ENCODE measurements at regions not wholly inside any gene's neighbourhood (a gene's known extent, or its start where the extent isn't known, plus 50 kb on each side); places are given as distances from the start of the nearest gene placed in this dataset.

DNA sequence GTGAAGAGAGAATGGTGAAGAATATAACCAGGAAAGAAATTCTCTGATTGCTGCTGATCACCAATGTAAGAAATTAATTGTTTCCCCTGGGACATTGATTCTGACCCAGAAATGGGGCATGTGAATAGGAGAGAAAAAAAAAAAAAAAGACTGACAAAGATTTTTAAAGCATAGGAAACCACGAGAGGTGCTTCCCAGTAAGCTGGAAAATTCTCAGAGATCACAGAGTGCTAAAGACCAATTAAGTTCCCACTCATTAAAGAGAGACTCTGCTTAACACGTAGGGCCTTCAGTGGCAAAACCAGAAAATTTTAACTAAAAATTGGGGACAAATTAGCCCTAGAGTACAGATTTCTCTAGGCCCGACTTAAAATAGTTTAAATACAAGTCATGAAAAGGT is 604.4 kb downstream of the ARAP2 start:
- Histone ChIP-seq H3K36me3 (ENCODE audit: insufficient read depth, low read length) (no peaks in the 10 kb centered on the region), H3K4me2 (ENCODE audit: low read depth, low read length, poor library complexity, severe bottlenecking) (no peak overlapping the region), H3K4me3 (ENCODE audit: low read length, poor library complexity, severe bottlenecking) (no peak overlapping the region), H3K9me2 (replicated peaks; ENCODE audit: low read depth, low read length) (no peaks in the 10 kb centered on the region), H3K4me1 (ENCODE audit: insufficient read depth, low read length, poor library complexity, severe bottlenecking) (no peaks in the 10 kb centered on the region), H3K79me2 (ENCODE audit: insufficient read depth, low read length) (no peaks in the 10 kb centered on the region), H4K20me1 (ENCODE audit: insufficient read depth, low read length, poor library complexity, severe bottlenecking) (no peaks in the 10 kb centered on the region), H3K9me3 (ENCODE audit: insufficient read depth, low read depth, low read length) (no peaks in the 10 kb centered on the region), H3K27me3 (ENCODE audit: insufficient read depth, low read length, poor library complexity, severe bottlenecking) (no peaks in the 10 kb centered on the region), H2AFZ (ENCODE audit: low read length) (no peak overlapping the region), H3K9ac (ENCODE audit: low read depth, low read length, poor library complexity, severe bottlenecking) (no peak overlapping the region), H3F3A (ENCODE audit: low read depth) (no peaks in the 10 kb centered on the region)
- TF ChIP-seq EZH2phosphoT487 (IDR thresholded peaks at IDR 0.05; ENCODE audit: borderline replicate concordance): no peak
- TF ChIP-seq, protein P1, sequence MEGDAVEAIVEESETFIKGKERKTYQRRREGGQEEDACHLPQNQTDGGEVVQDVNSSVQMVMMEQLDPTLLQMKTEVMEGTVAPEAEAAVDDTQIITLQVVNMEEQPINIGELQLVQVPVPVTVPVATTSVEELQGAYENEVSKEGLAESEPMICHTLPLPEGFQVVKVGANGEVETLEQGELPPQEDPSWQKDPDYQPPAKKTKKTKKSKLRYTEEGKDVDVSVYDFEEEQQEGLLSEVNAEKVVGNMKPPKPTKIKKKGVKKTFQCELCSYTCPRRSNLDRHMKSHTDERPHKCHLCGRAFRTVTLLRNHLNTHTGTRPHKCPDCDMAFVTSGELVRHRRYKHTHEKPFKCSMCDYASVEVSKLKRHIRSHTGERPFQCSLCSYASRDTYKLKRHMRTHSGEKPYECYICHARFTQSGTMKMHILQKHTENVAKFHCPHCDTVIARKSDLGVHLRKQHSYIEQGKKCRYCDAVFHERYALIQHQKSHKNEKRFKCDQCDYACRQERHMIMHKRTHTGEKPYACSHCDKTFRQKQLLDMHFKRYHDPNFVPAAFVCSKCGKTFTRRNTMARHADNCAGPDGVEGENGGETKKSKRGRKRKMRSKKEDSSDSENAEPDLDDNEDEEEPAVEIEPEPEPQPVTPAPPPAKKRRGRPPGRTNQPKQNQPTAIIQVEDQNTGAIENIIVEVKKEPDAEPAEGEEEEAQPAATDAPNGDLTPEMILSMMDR (conservative IDR thresholded peaks at IDR 0.05; ENCODE audit: low read length): no peak

DNA sequence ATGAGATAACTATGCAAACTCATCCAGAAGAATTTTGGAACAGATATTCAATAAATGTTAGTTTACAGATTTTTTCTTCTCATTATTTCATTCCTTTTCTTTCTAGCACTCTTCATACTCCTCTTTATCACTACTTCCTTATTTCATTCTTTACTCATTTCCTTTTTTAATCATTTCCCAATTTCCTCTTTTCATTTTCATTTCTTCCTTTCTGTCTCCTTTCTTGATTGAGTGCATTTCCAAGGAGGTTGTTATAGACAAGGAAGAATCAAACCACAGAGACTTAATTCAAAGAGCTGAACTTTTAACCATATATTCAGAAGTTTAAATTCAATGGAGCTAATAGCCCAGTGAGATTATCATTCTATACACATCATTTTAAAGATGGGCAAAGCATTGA is 600.7 kb downstream of the ARAP2 start:
- H3K9me2 ChIP-seq (replicated peaks; ENCODE audit: low read depth, low read length): no peaks in the 10 kb centered on the region
- H4K20me1 ChIP-seq (ENCODE audit: insufficient read depth, low read length, poor library complexity, severe bottlenecking): no peaks in the 10 kb centered on the region
- no peaks in the 10 kb centered on the region for H3K4me1 ChIP-seq (ENCODE audit: insufficient read depth, low read length, poor library complexity, severe bottlenecking)
- H3K27me3 ChIP-seq (ENCODE audit: insufficient read depth, low read length, poor library complexity, severe bottlenecking): no peaks in the 10 kb centered on the region
- no peak overlapping the region for H3K4me2 ChIP-seq (ENCODE audit: low read depth, low read length, poor library complexity, severe bottlenecking)
- H2AFZ ChIP-seq (ENCODE audit: low read length): no peak overlapping the region
- no peak overlapping the region for H3K9ac ChIP-seq (ENCODE audit: low read depth, low read length, poor library complexity, severe bottlenecking)
- no peak for TF ChIP-seq EZH2phosphoT487 (IDR thresholded peaks at IDR 0.05; ENCODE audit: borderline replicate concordance)
- TF ChIP-seq, protein P1 (conservative IDR thresholded peaks at IDR 0.05; ENCODE audit: low read length): no peak
- no peaks in the 10 kb centered on the region for H3K9me3 ChIP-seq (ENCODE audit: insufficient read depth, low read depth, low read length)
- no peaks in the 10 kb centered on the region for H3K36me3 ChIP-seq (ENCODE audit: insufficient read depth, low read length)
- H3F3A ChIP-seq (ENCODE audit: low read depth): no peaks in the 10 kb centered on the region
- no peak overlapping the region for H3K4me3 ChIP-seq (ENCODE audit: low read length, poor library complexity, severe bottlenecking)
- no peaks in the 10 kb centered on the region for H3K79me2 ChIP-seq (ENCODE audit: insufficient read depth, low read length)

DNA sequence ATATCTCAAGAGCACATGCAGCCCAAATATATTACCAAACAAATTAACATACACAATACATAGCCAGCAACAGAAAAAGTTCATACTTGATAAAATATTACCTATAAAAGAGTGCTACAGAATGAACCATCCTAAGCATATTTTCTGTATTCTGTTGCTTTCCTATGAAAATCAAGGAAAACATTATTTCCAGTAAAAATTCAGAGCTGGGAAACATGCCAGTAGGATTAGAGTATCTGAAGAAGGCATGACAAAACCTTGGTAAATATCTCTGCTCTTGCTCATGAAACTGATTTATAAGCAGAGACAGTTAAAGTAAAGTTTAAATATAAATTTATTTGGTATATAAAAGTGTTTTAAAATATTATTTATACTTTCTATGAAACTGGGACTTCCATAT is 599.7 kb downstream of the ARAP2 start:
- TF ChIP-seq, protein P1 (conservative IDR thresholded peaks at IDR 0.05; ENCODE audit: low read length): no peak
- TF ChIP-seq EZH2phosphoT487 (IDR thresholded peaks at IDR 0.05; ENCODE audit: borderline replicate concordance): no peak
- H3K36me3 ChIP-seq (ENCODE audit: insufficient read depth, low read length): no peaks in the 10 kb centered on the region

More for the DNA sequence above, 599.7 kb downstream of the ARAP2 start:
- Histone ChIP-seq H3K9ac (ENCODE audit: low read depth, low read length, poor library complexity, severe bottlenecking) (no peak overlapping the region), H3K4me1 (ENCODE audit: insufficient read depth, low read length, poor library complexity, severe bottlenecking) (no peaks in the 10 kb centered on the region), H4K20me1 (ENCODE audit: insufficient read depth, low read length, poor library complexity, severe bottlenecking) (no peaks in the 10 kb centered on the region), H3K9me2 (replicated peaks; ENCODE audit: low read depth, low read length) (no peaks in the 10 kb centered on the region), H3F3A (ENCODE audit: low read depth) (no peaks in the 10 kb centered on the region), H2AFZ (ENCODE audit: low read length) (no peak overlapping the region), H3K4me3 (ENCODE audit: low read length, poor library complexity, severe bottlenecking) (no peak overlapping the region), H3K79me2 (ENCODE audit: insufficient read depth, low read length) (no peaks in the 10 kb centered on the region), H3K27me3 (ENCODE audit: insufficient read depth, low read length, poor library complexity, severe bottlenecking) (no peaks in the 10 kb centered on the region), H3K9me3 (ENCODE audit: insufficient read depth, low read depth, low read length) (no peaks in the 10 kb centered on the region), H3K4me2 (ENCODE audit: low read depth, low read length, poor library complexity, severe bottlenecking) (no peak overlapping the region)

Measured in Loucy (cell line).